WTC11 (cell line): ENCODE measurements at regions not wholly inside any gene's neighbourhood (a gene's known extent, or its start where the extent isn't known, plus 50 kb on each side); places are given as distances from the start of the nearest gene placed in this dataset.
"Not testable (repeated sequence)": the region's sequence is repeated elsewhere in the genome, so short reads cannot be mapped to it uniquely, and the experiment has no call there.

ENCODE experiments used
- ATAC-seq: fragments of 200-7000 bp; cut with Tn5 transposase; 2 replicates; pipeline ENCODE4 v1.10.0; 2021; ENCODE audit warnings: mild to moderate bottlenecking, moderate library complexity
- CTCF ChIA-PET: fragments of 300-600 bp; sonication (Branson Sonifier 250); formaldehyde crosslinking; loops from one replicate; lab custom pipeline; 2021; ENCODE audit warnings: antibody characterized with exemption; lab: Charles Lee
- POLR2A ChIA-PET: fragments of 350-600 bp; sonication (Branson Sonifier 250); formaldehyde crosslinking; loops from one replicate; lab custom pipeline; 2021; ENCODE audit warnings: antibody characterized with exemption; lab: Charles Lee
- DNase-seq: peaks from one replicate; pipeline ENCODE4 v3.0.0; 2021; ENCODE audit warnings: low spot score
- H3K27ac Mint-ChIP-seq: 2 replicates; pipeline ENCODE4 v1.8.0; 2021; ENCODE audit warnings: mixed read lengths
- H3K27me3 Mint-ChIP-seq: 2 replicates; pipeline ENCODE4 v1.8.0; 2021; ENCODE audit warnings: low read depth, mild to moderate bottlenecking, moderate library complexity, mixed read lengths
- H3K36me3 Mint-ChIP-seq: 2 replicates; pipeline ENCODE4 v1.8.0; 2021; ENCODE audit warnings: mixed read lengths
- H3K4me1 Mint-ChIP-seq: 2 replicates; pipeline ENCODE4 v1.8.0; 2022; ENCODE audit warnings: mixed read lengths
- H3K4me3 Mint-ChIP-seq: 2 replicates; pipeline ENCODE4 v1.8.0; 2021; ENCODE audit warnings: mild to moderate bottlenecking, moderate library complexity, mixed read lengths
- H3K9me3 Mint-ChIP-seq: 2 replicates; pipeline ENCODE4 v1.8.0; 2021; ENCODE audit warnings: mixed read lengths
- ATF6 ChIP-seq: sonication (generic); formaldehyde crosslinking; IDR thresholded peaks from 2 replicates; pipeline ENCODE4 v1.8.1; 2023; ENCODE audit warnings: mild to moderate bottlenecking, missing genetic modification reagents
- GRHL2 ChIP-seq: fragments of 250-450 bp; sonication (Bioruptor Pico); IDR thresholded peaks from 2 replicates; pipeline ENCODE4 v1.8.0; 2022; ENCODE audit warnings: mild to moderate bottlenecking, moderate library complexity; ENCODE audit not compliant: insufficient replicate concordance, severe bottlenecking
- GTF2I ChIP-seq: fragments of 250-450 bp; sonication (Bioruptor Pico); conservative IDR thresholded peaks from 2 replicates; pipeline ENCODE4 v1.4.0; 2021; ENCODE audit warnings: mild to moderate bottlenecking
- NFYB ChIP-seq: sonication (generic); formaldehyde crosslinking; conservative IDR thresholded peaks from 2 replicates; pipeline ENCODE4 v1.8.0; 2022; ENCODE audit warnings: low read depth, missing genetic modification reagents
- SMAD3 ChIP-seq: sonication (generic); formaldehyde crosslinking; IDR thresholded peaks from 2 replicates; pipeline ENCODE4 v1.8.0; 2022; ENCODE audit warnings: missing genetic modification reagents, mild to moderate bottlenecking, borderline replicate concordance
- SOX15 ChIP-seq: fragments of 250-450 bp; sonication (Bioruptor Pico); IDR thresholded peaks from 2 replicates; pipeline ENCODE4 v1.9.0; 2021; ENCODE audit warnings: mild to moderate bottlenecking
- STAT6 ChIP-seq: sonication (generic); formaldehyde crosslinking; conservative IDR thresholded peaks from 2 replicates; pipeline ENCODE4 v1.8.1; 2023; ENCODE audit warnings: mild to moderate bottlenecking, low read depth, missing genetic modification reagents, moderate library complexity
- ZBTB21 ChIP-seq: sonication (generic); formaldehyde crosslinking; IDR thresholded peaks from 2 replicates; pipeline ENCODE4 v1.8.1; 2023; ENCODE audit warnings: mild to moderate bottlenecking, missing genetic modification reagents, borderline replicate concordance
- ZBTB43 ChIP-seq: sonication (generic); formaldehyde crosslinking; IDR thresholded peaks from 2 replicates; pipeline ENCODE4 v1.8.1; 2023; ENCODE audit warnings: mild to moderate bottlenecking, missing genetic modification reagents
- ZNF121 ChIP-seq: sonication (generic); formaldehyde crosslinking; IDR thresholded peaks from 2 replicates; pipeline ENCODE4 v1.8.0; 2023; ENCODE audit warnings: missing genetic modification reagents
- TF ChIP-seq, protein P1 (sequence below): sonication (generic); formaldehyde crosslinking; IDR thresholded peaks from 2 replicates; pipeline ENCODE4 v1.8.0; 2022; ENCODE audit warnings: mild to moderate bottlenecking, missing genetic modification reagents
- TF ChIP-seq, protein P2 (sequence below): fragments of 250-450 bp; sonication (Bioruptor Pico); IDR thresholded peaks from 2 replicates; pipeline ENCODE4 v1.9.0; 2021; ENCODE audit warnings: mild to moderate bottlenecking
- TF ChIP-seq, protein P3 (sequence below): fragments of 250-450 bp; sonication (Bioruptor Pico); IDR thresholded peaks from 2 replicates; pipeline ENCODE4 v1.9.0; 2021; ENCODE audit warnings: mild to moderate bottlenecking, borderline replicate concordance
- TF ChIP-seq, protein P4 (sequence below): sonication (generic); formaldehyde crosslinking; IDR thresholded peaks from 2 replicates; pipeline ENCODE4 v1.8.1; 2022; ENCODE audit warnings: low read depth, mild to moderate bottlenecking, moderate library complexity, missing genetic modification reagents, borderline replicate concordance

DNA sequence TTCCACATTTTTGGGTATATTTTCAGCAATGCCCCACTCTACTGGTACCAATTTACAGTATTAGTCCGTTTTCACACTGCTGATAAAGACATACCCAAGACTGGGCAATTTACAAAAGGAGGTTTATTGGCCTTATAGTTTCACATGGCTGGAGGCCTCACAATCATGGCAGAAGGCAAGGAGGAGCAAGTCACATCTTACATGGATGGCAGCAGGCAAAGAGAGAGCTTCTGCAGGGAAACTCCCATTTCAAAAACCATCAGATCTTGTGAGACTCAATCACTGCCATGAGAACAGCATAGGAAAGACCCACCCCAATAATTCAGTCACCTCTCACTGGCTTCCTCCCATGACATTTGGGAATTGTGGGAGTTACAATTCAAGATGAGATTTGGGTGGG, 722.9 kb downstream of the NTRK3 start:
- H3K4me1 Mint-ChIP-seq, H3K36me3 Mint-ChIP-seq, H3K4me3 Mint-ChIP-seq, ATAC-seq, H3K27ac Mint-ChIP-seq, H3K27me3 Mint-ChIP-seq, DNase-seq, POLR2A ChIA-PET, CTCF ChIA-PET: not testable (repeated sequence)
- peaks cover 35% of the 10 kb centered on the region for H3K9me3 Mint-ChIP-seq

DNA sequence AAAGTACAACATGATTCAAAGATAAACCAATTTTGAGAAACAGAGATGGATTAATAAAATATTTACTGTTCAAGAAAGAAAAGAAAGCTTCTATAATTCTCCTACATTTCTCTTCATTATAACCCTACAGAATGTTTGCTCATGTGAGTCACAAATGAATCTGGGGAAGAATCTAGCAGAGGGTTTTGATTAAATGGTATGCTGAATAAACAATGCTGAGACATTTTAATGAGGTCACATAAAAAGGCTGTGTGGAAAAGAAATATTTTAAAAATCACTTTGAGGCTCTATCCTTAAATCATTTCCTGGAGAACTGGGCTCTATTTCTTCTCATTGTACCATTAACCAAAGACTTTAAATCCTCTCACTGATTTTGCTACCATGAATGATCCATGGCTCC, 727.7 kb downstream of the NTRK3 start:
- peaks cover 31% of the 10 kb centered on the region for H3K9me3 Mint-ChIP-seq
- H3K27me3 Mint-ChIP-seq, result no peaks in the 10 kb centered on the region
- CTCF ChIA-PET, result no interaction called here
- TF ChIP-seq ATF6 (no peak), STAT6 (no peak), ZBTB43 (no peak), NFYB (no peak), SMAD3 (CRISPR knock-in tag) (no peak), ZNF121 (CRISPR knock-in tag) (no peak), GRHL2 (CRISPR knock-in tag) (no peak), GTF2I (CRISPR knock-in tag) (no peak), SOX15 (no peak), ZBTB21 (CRISPR knock-in tag) (no peak)
- TF ChIP-seq, protein P1, sequence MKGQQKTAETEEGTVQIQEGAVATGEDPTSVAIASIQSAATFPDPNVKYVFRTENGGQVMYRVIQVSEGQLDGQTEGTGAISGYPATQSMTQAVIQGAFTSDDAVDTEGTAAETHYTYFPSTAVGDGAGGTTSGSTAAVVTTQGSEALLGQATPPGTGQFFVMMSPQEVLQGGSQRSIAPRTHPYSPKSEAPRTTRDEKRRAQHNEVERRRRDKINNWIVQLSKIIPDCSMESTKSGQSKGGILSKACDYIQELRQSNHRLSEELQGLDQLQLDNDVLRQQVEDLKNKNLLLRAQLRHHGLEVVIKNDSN (CRISPR knock-in tag), result no peak
- TF ChIP-seq, protein P2, sequence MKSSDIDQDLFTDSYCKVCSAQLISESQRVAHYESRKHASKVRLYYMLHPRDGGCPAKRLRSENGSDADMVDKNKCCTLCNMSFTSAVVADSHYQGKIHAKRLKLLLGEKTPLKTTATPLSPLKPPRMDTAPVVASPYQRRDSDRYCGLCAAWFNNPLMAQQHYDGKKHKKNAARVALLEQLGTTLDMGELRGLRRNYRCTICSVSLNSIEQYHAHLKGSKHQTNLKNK, result no peak
- TF ChIP-seq, protein P3, sequence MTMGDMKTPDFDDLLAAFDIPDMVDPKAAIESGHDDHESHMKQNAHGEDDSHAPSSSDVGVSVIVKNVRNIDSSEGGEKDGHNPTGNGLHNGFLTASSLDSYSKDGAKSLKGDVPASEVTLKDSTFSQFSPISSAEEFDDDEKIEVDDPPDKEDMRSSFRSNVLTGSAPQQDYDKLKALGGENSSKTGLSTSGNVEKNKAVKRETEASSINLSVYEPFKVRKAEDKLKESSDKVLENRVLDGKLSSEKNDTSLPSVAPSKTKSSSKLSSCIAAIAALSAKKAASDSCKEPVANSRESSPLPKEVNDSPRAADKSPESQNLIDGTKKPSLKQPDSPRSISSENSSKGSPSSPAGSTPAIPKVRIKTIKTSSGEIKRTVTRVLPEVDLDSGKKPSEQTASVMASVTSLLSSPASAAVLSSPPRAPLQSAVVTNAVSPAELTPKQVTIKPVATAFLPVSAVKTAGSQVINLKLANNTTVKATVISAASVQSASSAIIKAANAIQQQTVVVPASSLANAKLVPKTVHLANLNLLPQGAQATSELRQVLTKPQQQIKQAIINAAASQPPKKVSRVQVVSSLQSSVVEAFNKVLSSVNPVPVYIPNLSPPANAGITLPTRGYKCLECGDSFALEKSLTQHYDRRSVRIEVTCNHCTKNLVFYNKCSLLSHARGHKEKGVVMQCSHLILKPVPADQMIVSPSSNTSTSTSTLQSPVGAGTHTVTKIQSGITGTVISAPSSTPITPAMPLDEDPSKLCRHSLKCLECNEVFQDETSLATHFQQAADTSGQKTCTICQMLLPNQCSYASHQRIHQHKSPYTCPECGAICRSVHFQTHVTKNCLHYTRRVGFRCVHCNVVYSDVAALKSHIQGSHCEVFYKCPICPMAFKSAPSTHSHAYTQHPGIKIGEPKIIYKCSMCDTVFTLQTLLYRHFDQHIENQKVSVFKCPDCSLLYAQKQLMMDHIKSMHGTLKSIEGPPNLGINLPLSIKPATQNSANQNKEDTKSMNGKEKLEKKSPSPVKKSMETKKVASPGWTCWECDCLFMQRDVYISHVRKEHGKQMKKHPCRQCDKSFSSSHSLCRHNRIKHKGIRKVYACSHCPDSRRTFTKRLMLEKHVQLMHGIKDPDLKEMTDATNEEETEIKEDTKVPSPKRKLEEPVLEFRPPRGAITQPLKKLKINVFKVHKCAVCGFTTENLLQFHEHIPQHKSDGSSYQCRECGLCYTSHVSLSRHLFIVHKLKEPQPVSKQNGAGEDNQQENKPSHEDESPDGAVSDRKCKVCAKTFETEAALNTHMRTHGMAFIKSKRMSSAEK, result no peak
- TF ChIP-seq, protein P4, sequence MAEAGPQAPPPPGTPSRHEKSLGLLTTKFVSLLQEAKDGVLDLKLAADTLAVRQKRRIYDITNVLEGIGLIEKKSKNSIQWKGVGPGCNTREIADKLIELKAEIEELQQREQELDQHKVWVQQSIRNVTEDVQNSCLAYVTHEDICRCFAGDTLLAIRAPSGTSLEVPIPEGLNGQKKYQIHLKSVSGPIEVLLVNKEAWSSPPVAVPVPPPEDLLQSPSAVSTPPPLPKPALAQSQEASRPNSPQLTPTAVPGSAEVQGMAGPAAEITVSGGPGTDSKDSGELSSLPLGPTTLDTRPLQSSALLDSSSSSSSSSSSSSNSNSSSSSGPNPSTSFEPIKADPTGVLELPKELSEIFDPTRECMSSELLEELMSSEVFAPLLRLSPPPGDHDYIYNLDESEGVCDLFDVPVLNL (CRISPR knock-in tag), result no peak
- H3K4me3 Mint-ChIP-seq, result no peak overlapping the region
- H3K36me3 Mint-ChIP-seq, result peaks cover 8% of the 10 kb centered on the region; the same call in 1 of the 2 replicates
- DNase-seq (no peak), ATAC-seq (no peak)
- H3K27ac Mint-ChIP-seq, result no peak overlapping the region
- POLR2A ChIA-PET, result no interaction called here
- peaks cover 4% of the 10 kb centered on the region; the same call in 1 of the 2 replicates for H3K4me1 Mint-ChIP-seq
